B cell (primary cell): ENCODE measurements at regions not wholly inside any gene's neighbourhood (a gene's known extent, or its start where the extent isn't known, plus 50 kb on each side); places are given as distances from the start of the nearest gene placed in this dataset.

ENCODE experiments used
- ATAC-seq: fragments of 200-7000 bp; cut with Tn5 transposase; one replicate; pipeline ENCODE4 v1.10.0; 2021; ENCODE audit warnings: low read depth, mild to moderate bottlenecking, moderate number of reproducible peaks, moderate library complexity
- CTCF ChIA-PET: fragments of 350-600 bp; sonication (Branson Sonifier 250); formaldehyde crosslinking; loops from one replicate; lab custom pipeline; 2021; ENCODE audit warnings: antibody characterized with exemption, inconsistent platforms; lab: Charles Lee
- POLR2A ChIA-PET: fragments of 350-600 bp; sonication (Branson Sonifier 250); formaldehyde crosslinking; loops from one replicate; lab custom pipeline; 2021; ENCODE audit warnings: antibody characterized with exemption; lab: Charles Lee
- DNase-seq: peaks from one replicate; pipeline ENCODE4 v3.0.0; 2013
- H2AFZ ChIP-seq: 2 replicates; pipeline ENCODE4 v1.6.1; 2012; ENCODE audit warnings: mild to moderate bottlenecking, low read depth, low read length; ENCODE audit not compliant: insufficient read depth, poor library complexity, severe bottlenecking
- H3K27ac ChIP-seq, 2 donors: 1 replicate in 1 of 2; 2 replicates in 1 of 2; pipeline ENCODE4 v1.5.1; 2012 to 2013; ENCODE audit warnings: low read length in 2 of 2, mild to moderate bottlenecking in 2 of 2, moderate library complexity in 1 of 2
- H3K27me3 ChIP-seq, 4 experiments: fragments of 200-600 bp in 1 of 4; sonication (generic) in 1 of 4; replicated peaks in 1 of 4; 1 replicate in 2 of 4; 2 replicates in 2 of 4; pipeline versions ENCODE4 v1.6.1 to v1.7.0; 2013 to 2016; ENCODE audit warnings: low read length in 3 of 4, mild to moderate bottlenecking in 2 of 4, mixed read lengths in 1 of 4, moderate library complexity in 1 of 4; ENCODE audit not compliant: insufficient read depth in 4 of 4, control insufficient read depth in 3 of 4; ENCODE audit errors: control extremely low read depth in 1 of 4
- H3K36me3 ChIP-seq, 2 experiments: replicated peaks in 1 of 2; 1 replicate in 1 of 2; 2 replicates in 1 of 2; pipeline versions ENCODE4 v1.6.1 to v1.7.1; 2013; ENCODE audit warnings: low read length in 1 of 2; ENCODE audit not compliant: insufficient read depth in 2 of 2, control insufficient read depth in 1 of 2; ENCODE audit errors: control extremely low read depth in 1 of 2, extremely low read depth in 1 of 2
- H3K4me1 ChIP-seq, 2 donors: fragments of 200-600 bp in 1 of 2; sonication (generic) in 1 of 2; 1 replicate in 1 of 2; 2 replicates in 1 of 2; pipeline versions ENCODE4 v1.5.1 to v1.6.1; 2013 to 2017; ENCODE audit warnings: low read length in 2 of 2; ENCODE audit not compliant: control insufficient read depth in 2 of 2, insufficient read depth in 2 of 2
- H3K4me2 ChIP-seq: replicated peaks from 2 replicates; pipeline ENCODE3; 2012; ENCODE audit warnings: mild to moderate bottlenecking, low read depth, low read length; ENCODE audit not compliant: poor library complexity, severe bottlenecking
- H3K4me3 ChIP-seq, 5 experiments: fragments of 200-600 bp in 1 of 5; sonication (generic) in 1 of 5; 1 replicate in 3 of 5; 2 replicates in 2 of 5; pipeline versions ENCODE4 v1.5.1 to v1.7.0; 2011 to 2016; ENCODE audit warnings: low read length in 4 of 5, mild to moderate bottlenecking in 4 of 5, low read depth in 2 of 5, control low read depth in 1 of 5, moderate library complexity in 1 of 5; ENCODE audit not compliant: insufficient read depth in 1 of 5; ENCODE audit errors: control extremely low read depth in 1 of 5, extremely low read depth in 1 of 5
- H3K79me2 ChIP-seq: fragments of 200-600 bp; sonication (generic); one replicate; pipeline ENCODE4 v1.6.0; 2016; ENCODE audit warnings: low read length; ENCODE audit not compliant: control insufficient read depth, insufficient read depth
- H3K9ac ChIP-seq: fragments of 200-600 bp; sonication (generic); 2 replicates; pipeline ENCODE4 v1.6.1; 2017; ENCODE audit warnings: mild to moderate bottlenecking, low read length, moderate library complexity
- H3K9me3 ChIP-seq, 3 donors: one replicate each; pipeline versions ENCODE4 v1.6.1 to v1.7.1; 2013; ENCODE audit warnings: low read length in 2 of 3; ENCODE audit not compliant: control insufficient read depth in 2 of 3, insufficient read depth in 1 of 3; ENCODE audit errors: control extremely low read depth in 1 of 3
- H4K20me1 ChIP-seq: 2 replicates; pipeline ENCODE4 v1.6.0; 2012; ENCODE audit warnings: mild to moderate bottlenecking, low read length; ENCODE audit not compliant: insufficient read depth, control insufficient read depth, poor library complexity, severe bottlenecking
- H3K27ac Mint-ChIP-seq: one replicate; pipeline ENCODE4 v1.8.0; 2021; ENCODE audit warnings: mixed read lengths
- H3K27me3 Mint-ChIP-seq: one replicate; pipeline ENCODE4 v1.8.0; 2021; ENCODE audit warnings: mixed read lengths
- H3K4me1 Mint-ChIP-seq: one replicate; pipeline ENCODE4 v1.8.0; 2021; ENCODE audit warnings: mixed read lengths
- H3K4me3 Mint-ChIP-seq: one replicate; pipeline ENCODE4 v1.8.0; 2021; ENCODE audit warnings: mixed read lengths
- H3K9me3 Mint-ChIP-seq: one replicate; pipeline ENCODE4 v1.8.0; 2022; ENCODE audit warnings: mixed read lengths; ENCODE audit not compliant: insufficient read depth
- EZH2 ChIP-seq: IDR thresholded peaks from 2 replicates; pipeline ENCODE4 v1.6.1; 2012; ENCODE audit warnings: borderline replicate concordance, low read depth, mild to moderate bottlenecking, moderate library complexity, low read length; ENCODE audit not compliant: insufficient read depth, poor library complexity, severe bottlenecking
- WGBS: methylation state at CpG from one replicate; pipeline ENCODE4 v1.1.5; 2013; ENCODE audit warnings: missing lambda C conversion rate; ENCODE audit not compliant: insufficient coverage; 5-methylcytosine and 5-hydroxymethylcytosine counted together
- intact Hi-C: fragments of 100-400 bp; cut with micrococcal nuclease; formaldehyde crosslinking; loops from one replicate; pipeline ENCODE4 v1.10.0; 2022
- TF ChIP-seq, protein P1 (sequence below): fragments of 200-600 bp; IDR thresholded peaks from one replicate; pipeline ENCODE4 v1.8.0; 2022; ENCODE audit warnings: antibody characterized with exemption, mild to moderate bottlenecking

DNA sequence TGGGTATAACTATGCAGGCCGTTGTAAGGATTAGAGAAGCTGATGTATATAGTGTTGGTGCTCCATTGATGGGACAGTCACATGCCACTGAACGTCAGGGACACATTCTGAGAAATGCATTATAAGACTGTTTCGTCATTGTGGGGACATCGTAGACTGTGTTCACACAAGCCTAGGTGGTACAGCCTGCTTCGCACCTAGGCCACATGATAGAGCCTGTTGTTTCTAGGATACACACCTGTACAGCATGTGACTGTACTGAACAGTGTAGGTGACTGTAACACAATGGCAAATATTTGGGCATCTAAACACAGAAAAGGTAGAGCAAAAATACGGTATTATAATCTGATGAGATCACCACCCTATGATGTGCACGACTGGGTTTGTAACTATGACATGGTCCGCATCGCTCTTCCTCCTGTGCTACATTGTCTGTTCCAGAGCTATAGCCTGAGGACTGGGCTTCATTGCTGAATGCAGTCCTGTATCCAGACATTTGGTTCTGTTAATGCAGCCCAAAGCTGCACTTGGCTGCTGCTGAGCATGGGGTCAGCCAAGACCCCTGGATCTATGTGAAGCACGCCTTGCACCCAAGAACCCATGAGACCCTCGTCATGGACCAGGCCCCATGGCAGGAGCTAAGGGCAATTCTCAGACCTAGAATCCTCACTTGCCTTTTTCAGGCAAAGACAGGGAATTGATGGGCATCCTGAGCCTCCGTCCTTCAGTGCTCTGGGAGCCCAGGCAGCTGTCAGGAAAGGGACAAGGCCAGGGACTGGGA is 51.1 kb upstream of the THY1 start:
- TF ChIP-seq EZH2: no peak
- TF ChIP-seq, protein P1, sequence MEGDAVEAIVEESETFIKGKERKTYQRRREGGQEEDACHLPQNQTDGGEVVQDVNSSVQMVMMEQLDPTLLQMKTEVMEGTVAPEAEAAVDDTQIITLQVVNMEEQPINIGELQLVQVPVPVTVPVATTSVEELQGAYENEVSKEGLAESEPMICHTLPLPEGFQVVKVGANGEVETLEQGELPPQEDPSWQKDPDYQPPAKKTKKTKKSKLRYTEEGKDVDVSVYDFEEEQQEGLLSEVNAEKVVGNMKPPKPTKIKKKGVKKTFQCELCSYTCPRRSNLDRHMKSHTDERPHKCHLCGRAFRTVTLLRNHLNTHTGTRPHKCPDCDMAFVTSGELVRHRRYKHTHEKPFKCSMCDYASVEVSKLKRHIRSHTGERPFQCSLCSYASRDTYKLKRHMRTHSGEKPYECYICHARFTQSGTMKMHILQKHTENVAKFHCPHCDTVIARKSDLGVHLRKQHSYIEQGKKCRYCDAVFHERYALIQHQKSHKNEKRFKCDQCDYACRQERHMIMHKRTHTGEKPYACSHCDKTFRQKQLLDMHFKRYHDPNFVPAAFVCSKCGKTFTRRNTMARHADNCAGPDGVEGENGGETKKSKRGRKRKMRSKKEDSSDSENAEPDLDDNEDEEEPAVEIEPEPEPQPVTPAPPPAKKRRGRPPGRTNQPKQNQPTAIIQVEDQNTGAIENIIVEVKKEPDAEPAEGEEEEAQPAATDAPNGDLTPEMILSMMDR: no peak
- ATAC-seq (no peak), DNase-seq (no peak)
- no peak overlapping the region for H3K9ac ChIP-seq
- H3K27ac ChIP-seq: no peak overlapping the region
- H3K79me2 ChIP-seq: no peaks in the 10 kb centered on the region
- POLR2A ChIA-PET: no interaction called here
- H3K36me3 ChIP-seq: no peaks in the 10 kb centered on the region
- Mint-ChIP-seq H3K4me3 (no peak overlapping the region), H3K4me1 (no peaks in the 10 kb centered on the region), H3K9me3 (no peaks in the 10 kb centered on the region), H3K27ac (no peak overlapping the region), H3K27me3 (peaks cover 44% of the 10 kb centered on the region)
- H3K4me3 ChIP-seq: no peak overlapping the region
- intact Hi-C loops: no loop called here
- WGBS: 91% methylated on average over 12 of the region's 12 CpGs
- CTCF ChIA-PET: interaction anchor here (0.7 to 3.5 kb wide), 9 partner anchors 13 to 159 kb away, joined by 3 to 40 read pairs (median 4); no protein-coding TSS in a partner anchor
- no peaks in the 10 kb centered on the region for H4K20me1 ChIP-seq
- peaks cover 0 to 13% (median 3%) of the 10 kb centered on the region in 4 experiments for H3K27me3 ChIP-seq
- no peak overlapping the region for H2AFZ ChIP-seq
- no peaks in the 10 kb centered on the region for H3K9me3 ChIP-seq
- no peak overlapping the region for H3K4me2 ChIP-seq
- H3K4me1 ChIP-seq: no peaks in the 10 kb centered on the region

DNA sequence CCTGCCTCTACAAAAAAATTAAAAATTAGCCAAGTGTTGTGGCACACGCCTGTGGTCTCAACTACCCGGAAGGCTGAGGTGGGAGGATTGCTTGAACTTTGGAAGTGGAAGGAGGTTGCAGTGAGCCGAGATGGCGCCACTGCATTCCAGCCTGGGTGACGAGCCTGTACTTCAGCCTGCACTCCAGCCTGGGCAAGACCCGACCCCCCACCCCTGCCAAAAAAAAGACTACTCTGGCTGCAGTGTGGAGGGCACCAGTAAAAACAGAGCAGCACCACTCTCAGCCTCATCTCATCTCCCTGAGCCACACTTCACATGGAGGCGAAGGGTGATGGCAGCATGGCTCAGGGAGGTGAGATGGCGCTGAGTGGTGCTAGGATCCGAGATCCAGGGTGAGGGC is 50.3 kb upstream of the THY1 start:
- no peak overlapping the region for H3K9ac ChIP-seq
- H3K4me1 Mint-ChIP-seq: no peaks in the 10 kb centered on the region
- no peaks in the 10 kb centered on the region for H4K20me1 ChIP-seq
- H3K9me3 Mint-ChIP-seq: no peaks in the 10 kb centered on the region
- no peak overlapping the region for H2AFZ ChIP-seq
- 93% methylated on average over 4 of the region's 9 CpGs for WGBS
- no peaks in the 10 kb centered on the region for H3K79me2 ChIP-seq
- DNase-seq: no peak
- POLR2A ChIA-PET: no interaction called here
- CTCF ChIA-PET: interaction anchor here (1.5 kb wide), 1 partner anchor 30 kb away, joined by 3 read pairs; no protein-coding TSS in a partner anchor
- H3K4me2 ChIP-seq: no peak overlapping the region
- no peak overlapping the region for H3K27ac ChIP-seq
- H3K4me3 ChIP-seq: no peak overlapping the region
- H3K27me3 Mint-ChIP-seq: peaks cover 48% of the 10 kb centered on the region
- TF ChIP-seq EZH2: no peak
- TF ChIP-seq, protein P1: no peak
- ATAC-seq: no peak
- no peaks in the 10 kb centered on the region for H3K4me1 ChIP-seq
- no peaks in the 10 kb centered on the region for H3K36me3 ChIP-seq
- peaks cover 0 to 14% (median 7%) of the 10 kb centered on the region in 4 experiments for H3K27me3 ChIP-seq
- H3K27ac Mint-ChIP-seq: no peak overlapping the region
- peaks cover 0 to 6% (median 0%) of the 10 kb centered on the region in 3 donors for H3K9me3 ChIP-seq
- intact Hi-C loops: no loop called here
- no peak overlapping the region for H3K4me3 Mint-ChIP-seq
